GM19395 (cell line): ENCODE measurements at regions not wholly inside any gene's neighbourhood (a gene's known extent, or its start where the extent isn't known, plus 50 kb on each side); places are given as distances from the start of the nearest gene placed in this dataset.

Source experiments
- ATAC-seq: cut with Tn5 transposase; IDR thresholded peaks from one replicate; pipeline ENCODE4 v1.9.1; 2021; ENCODE audit warnings: mild to moderate bottlenecking, moderate library complexity; ENCODE audit not compliant: unreplicated experiment

GRCh38 chr1:113217447-113218208, 144.6 kb downstream of the LRIG2 start:
- ATAC-seq, result no peak

GRCh38 chr1:113219377-113219776, 146.4 kb downstream of the LRIG2 start:
- no peak for ATAC-seq

GRCh38 chr1:113219828-113220227, 146.8 kb downstream of the LRIG2 start:
- ATAC-seq, result no peak

- ATAC-seq, result no peak
Observed at GRCh38 chr1:113223040-113223439, 150.0 kb downstream of the LRIG2 start.

GRCh38 chr1:113223546-113223945, 150.5 kb downstream of the LRIG2 start:
- ATAC-seq, result no peak

- ATAC-seq, result no peak
Observed at GRCh38 chr1:113226148-113226547, 153.2 kb downstream of the LRIG2 start.

GRCh38 chr1:113231866-113232265, 158.4 kb upstream of the MAGI3 start:
- no peak for ATAC-seq

GRCh38 chr1:113233441-113233840, 156.9 kb upstream of the MAGI3 start:
- ATAC-seq, result no peak

- ATAC-seq, result no peak
Observed at GRCh38 chr1:113241237-113241636, 149.1 kb upstream of the MAGI3 start.

GRCh38 chr1:113242481-113242880, 147.8 kb upstream of the MAGI3 start:
- ATAC-seq, result no peak

- no peak for ATAC-seq
Observed at GRCh38 chr1:113243529-113243928, 146.8 kb upstream of the MAGI3 start.

- no peak for ATAC-seq
Observed at GRCh38 chr1:113244112-113244820, 146.0 kb upstream of the MAGI3 start.

- no peak for ATAC-seq
Observed at GRCh38 chr1:113245252-113245651, 145.1 kb upstream of the MAGI3 start.

- ATAC-seq, result no peak
Observed at GRCh38 chr1:113246929-113247328, 143.4 kb upstream of the MAGI3 start.

- no peak for ATAC-seq
Observed at GRCh38 chr1:113247355-113247754, 143.0 kb upstream of the MAGI3 start.

- ATAC-seq, result no peak
Observed at GRCh38 chr1:113247782-113248181, 142.5 kb upstream of the MAGI3 start.

GRCh38 chr1:113248494-113248893, 141.8 kb upstream of the MAGI3 start:
- no peak for ATAC-seq

GRCh38 chr1:113250161-113250560, 140.2 kb upstream of the MAGI3 start:
- ATAC-seq, result no peak

- ATAC-seq, result no peak
Observed at GRCh38 chr1:113252166-113252565, 138.1 kb upstream of the MAGI3 start.

GRCh38 chr1:113253187-113253586, 137.1 kb upstream of the MAGI3 start:
- ATAC-seq, result no peak

GRCh38 chr1:113253590-113253989, 136.7 kb upstream of the MAGI3 start:
- no peak for ATAC-seq

- no peak for ATAC-seq
Observed at GRCh38 chr1:113255038-113255719, 135.1 kb upstream of the MAGI3 start.
